HG03097 (cell line): ENCODE measurements at regions not wholly inside any gene's neighbourhood (a gene's known extent, or its start where the extent isn't known, plus 50 kb on each side); places are given as distances from the start of the nearest gene placed in this dataset.
A peak's percentile ranks its signal among the peaks of the same experiment; 100 is the strongest.
"Not testable (repeated sequence)": the region's sequence is repeated elsewhere in the genome, so short reads cannot be mapped to it uniquely, and the experiment has no call there.

ENCODE experiments used
- ATAC-seq: cut with Tn5 transposase; IDR thresholded peaks from one replicate; pipeline ENCODE4 v1.9.1; 2021; ENCODE audit not compliant: unreplicated experiment, low FRiP score

- not testable (repeated sequence) for ATAC-seq
Observed at GRCh38 chr2:87476223-87476872, 271.5 kb upstream of the PLGLB2 start.

GRCh38 chr2:87476936-87477335 lies 271.0 kb upstream of the PLGLB2 start:
- not testable (repeated sequence) for ATAC-seq

- ATAC-seq, result not testable (repeated sequence)
Observed at GRCh38 chr2:87477669-87478428, 270.0 kb upstream of the PLGLB2 start.

- ATAC-seq, result not testable (repeated sequence)
Observed at GRCh38 chr2:87478911-87479310, 269.0 kb upstream of the PLGLB2 start.

GRCh38 chr2:87483093-87483680 lies 264.7 kb upstream of the PLGLB2 start:
- not testable (repeated sequence) for ATAC-seq

GRCh38 chr2:87484363-87484762 lies 263.5 kb upstream of the PLGLB2 start:
- ATAC-seq, result not testable (repeated sequence)

- ATAC-seq, result not testable (repeated sequence)
Observed at GRCh38 chr2:87485455-87485854, 262.4 kb upstream of the PLGLB2 start.

GRCh38 chr2:87485884-87486283 lies 262.0 kb upstream of the PLGLB2 start:
- peak; percentile 96 for ATAC-seq

GRCh38 chr2:87486413-87486812 lies 261.5 kb upstream of the PLGLB2 start:
- ATAC-seq, result peak; percentile 3

GRCh38 chr2:87488021-87488420 lies 259.9 kb upstream of the PLGLB2 start:
- ATAC-seq, result not testable (repeated sequence)

GRCh38 chr2:87488991-87489390 lies 258.9 kb upstream of the PLGLB2 start:
- ATAC-seq, result not testable (repeated sequence)

- not testable (repeated sequence) for ATAC-seq
Observed at GRCh38 chr2:87494846-87495245, 253.0 kb upstream of the PLGLB2 start.

- ATAC-seq, result not testable (repeated sequence)
Observed at GRCh38 chr2:87495455-87495854, 252.4 kb upstream of the PLGLB2 start.

- ATAC-seq, result peak; percentile 82
Observed at GRCh38 chr2:87496036-87497006, 251.6 kb upstream of the PLGLB2 start.

GRCh38 chr2:87497135-87497534 lies 250.8 kb upstream of the PLGLB2 start:
- ATAC-seq, result not testable (repeated sequence)

- ATAC-seq, result not testable (repeated sequence)
Observed at GRCh38 chr2:87497700-87498099, 250.2 kb upstream of the PLGLB2 start.

GRCh38 chr2:87498169-87498853 lies 249.6 kb upstream of the PLGLB2 start:
- not testable (repeated sequence) for ATAC-seq

GRCh38 chr2:87498854-87499238 lies 249.0 kb upstream of the PLGLB2 start:
- not testable (repeated sequence) for ATAC-seq

- ATAC-seq, result not testable (repeated sequence)
Observed at GRCh38 chr2:87499860-87500259, 248.0 kb upstream of the PLGLB2 start.

- not testable (repeated sequence) for ATAC-seq
Observed at GRCh38 chr2:87500421-87500820, 247.5 kb upstream of the PLGLB2 start.
